ENCODE measurements at regions not wholly inside any gene's neighbourhood (a gene's known extent, or its start where the extent isn't known, plus 50 kb on each side); places are given as distances from the start of the nearest gene placed in this dataset.

DNA sequence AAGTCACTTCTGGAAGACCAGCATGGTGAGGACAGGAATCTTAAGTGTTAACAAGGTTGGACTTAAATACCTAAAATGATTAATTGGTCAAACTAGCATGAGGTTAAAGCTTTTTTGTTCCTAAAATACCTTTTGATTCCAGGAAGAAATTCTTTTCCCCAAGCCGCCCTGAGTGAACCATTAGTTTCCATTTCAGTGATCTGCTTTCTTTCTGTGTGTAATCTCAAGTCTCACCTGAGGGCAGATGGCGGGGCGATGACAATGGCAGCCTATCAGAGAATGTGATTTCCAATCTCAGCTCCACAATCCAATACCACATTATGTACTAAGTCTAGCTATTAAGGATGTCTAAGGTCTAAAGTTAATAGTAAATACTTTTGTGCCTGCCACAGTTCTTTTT, 390.9 kb upstream of the SGCG start:
- no peak for TF ChIP-seq FOXP2 (optimal IDR thresholded peaks at IDR 0.05; ENCODE audit: borderline replicate concordance, extremely low read depth, extremely low read length, insufficient read depth)
- no peak for TF ChIP-seq SIN3A (IDR thresholded peaks at IDR 0.05; ENCODE audit: borderline replicate concordance, insufficient read depth, low read length)
- TF ChIP-seq POLR2AphosphoS5 (IDR thresholded peaks at IDR 0.05; ENCODE audit: low read depth, low read length): no peak
- no peak for TF ChIP-seq TAF1 (IDR thresholded peaks at IDR 0.05; ENCODE audit: borderline replicate concordance, insufficient read depth, low read length)
